Naive B cell (primary cell): ENCODE measurements at regions not wholly inside any gene's neighbourhood (a gene's known extent, or its start where the extent isn't known, plus 50 kb on each side); places are given as distances from the start of the nearest gene placed in this dataset.

Experiments used
- ATAC-seq, 2 donors: fragments of 150-1000 bp; cut with Tn5 transposase; 2 replicates each; pipeline ENCODE4 v1.10.0; 2021; ENCODE audit warnings: low read depth in 2 of 2, mild to moderate bottlenecking in 2 of 2, moderate library complexity in 2 of 2
- DNase-seq: peaks from one replicate; pipeline ENCODE4 v3.0.0; 2022
- H3K27ac Mint-ChIP-seq, 6 donors: one replicate each; pipeline ENCODE4 v1.8.0; 2020 to 2022; ENCODE audit warnings: mild to moderate bottlenecking in 6 of 6, mixed read lengths in 6 of 6, moderate library complexity in 5 of 6, inconsistent platforms in 2 of 6
- H3K27me3 Mint-ChIP-seq, 3 donors: one replicate each; pipeline ENCODE4 v1.8.0; 2021 to 2022; ENCODE audit warnings: mixed read lengths in 3 of 3, mild to moderate bottlenecking in 1 of 3
- H3K36me3 Mint-ChIP-seq, 2 donors: one replicate each; pipeline ENCODE4 v1.8.0; 2020 to 2022; ENCODE audit warnings: mixed read lengths in 2 of 2, inconsistent platforms in 1 of 2, mild to moderate bottlenecking in 1 of 2
- H3K4me1 Mint-ChIP-seq, 3 donors: one replicate each; pipeline ENCODE4 v1.8.0; 2020 to 2022; ENCODE audit warnings: mixed read lengths in 3 of 3, inconsistent platforms in 1 of 3, mild to moderate bottlenecking in 1 of 3, moderate library complexity in 1 of 3
- H3K4me3 Mint-ChIP-seq, 8 donors: one replicate each; pipeline ENCODE4 v1.8.0; 2020 to 2022; ENCODE audit warnings: mild to moderate bottlenecking in 8 of 8, mixed read lengths in 8 of 8, moderate library complexity in 8 of 8, inconsistent platforms in 2 of 8
- H3K9me3 Mint-ChIP-seq, 7 donors: one replicate each; pipeline ENCODE4 v1.8.0; 2020 to 2022; ENCODE audit warnings: mixed read lengths in 7 of 7, mild to moderate bottlenecking in 5 of 7, inconsistent platforms in 2 of 7, moderate library complexity in 1 of 7

DNA sequence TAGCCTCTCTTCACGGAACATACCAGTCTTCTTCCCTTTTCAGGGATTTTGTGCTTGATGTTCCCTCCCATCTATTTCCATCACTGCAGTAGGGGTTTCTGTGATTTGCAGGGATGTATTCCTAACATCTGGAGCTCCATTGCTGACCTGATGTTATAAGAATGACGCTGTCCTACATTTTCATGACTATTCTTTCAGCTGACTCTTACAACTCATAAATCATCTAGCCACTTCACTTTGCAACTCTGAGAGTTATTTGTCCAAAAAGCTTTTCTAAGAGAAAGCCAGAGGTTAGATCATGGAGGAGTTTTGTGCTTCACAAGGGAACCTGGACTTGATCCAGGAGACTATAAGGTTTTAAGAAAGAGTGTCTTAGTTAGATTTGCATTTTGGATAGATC lies 116.6 kb upstream of the FAR2 start:
- DNase-seq (no peak), ATAC-seq (no peak)
- H3K4me3 Mint-ChIP-seq: no peak overlapping the region
- no peaks in the 10 kb centered on the region for H3K9me3 Mint-ChIP-seq
- H3K27me3 Mint-ChIP-seq: peaks cover 4 to 9% (median 6%) of the 10 kb centered on the region in 3 donors
- no peaks in the 10 kb centered on the region for H3K36me3 Mint-ChIP-seq
- H3K4me1 Mint-ChIP-seq: no peaks in the 10 kb centered on the region
- H3K27ac Mint-ChIP-seq: no peak overlapping the region

DNA sequence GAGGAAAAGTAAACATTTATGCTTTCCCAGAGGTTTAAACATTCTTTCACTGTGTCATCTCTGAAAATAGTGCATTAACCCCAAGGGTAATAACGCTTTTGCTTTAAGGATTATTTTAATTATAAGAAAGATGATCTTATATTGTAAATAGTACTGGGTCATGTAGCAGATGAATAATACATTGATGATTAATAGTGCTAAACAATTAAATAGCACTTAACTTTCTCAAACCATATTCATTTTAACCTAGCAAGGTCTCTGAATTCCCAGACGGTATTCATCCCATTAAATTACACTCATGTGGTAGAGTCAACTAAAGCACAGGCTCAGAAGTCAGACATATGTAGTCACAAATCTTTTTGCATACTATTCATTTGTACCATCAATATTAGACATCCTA lies 115.6 kb upstream of the FAR2 start:
- ATAC-seq: no peak
- no peak overlapping the region for H3K4me3 Mint-ChIP-seq
- no peaks in the 10 kb centered on the region for H3K9me3 Mint-ChIP-seq
- H3K27me3 Mint-ChIP-seq: peaks cover 4 to 9% (median 6%) of the 10 kb centered on the region in 3 donors
- no peaks in the 10 kb centered on the region for H3K4me1 Mint-ChIP-seq
- no peak for DNase-seq
- no peaks in the 10 kb centered on the region for H3K36me3 Mint-ChIP-seq
- H3K27ac Mint-ChIP-seq: no peak overlapping the region

DNA sequence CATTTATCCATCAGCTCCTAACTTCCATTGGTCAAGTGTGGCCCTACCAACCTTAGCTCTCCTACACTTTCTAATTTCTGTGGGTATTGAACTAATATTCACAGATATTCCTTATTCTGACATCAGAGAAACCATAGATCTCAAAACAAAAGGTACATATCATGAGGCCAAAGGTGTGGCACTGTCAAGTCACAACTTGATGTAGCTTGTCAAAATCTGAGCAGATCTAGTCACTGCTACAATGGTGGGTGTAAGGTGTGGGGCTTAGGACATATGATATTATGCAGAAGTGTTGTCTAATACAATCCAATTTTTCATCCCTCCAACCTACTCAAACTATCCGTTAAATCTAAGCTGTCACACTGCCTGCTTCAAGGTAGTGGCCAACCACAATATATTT lies 114.0 kb upstream of the FAR2 start:
- DNase-seq (no peak), ATAC-seq (no peak)
- Mint-ChIP-seq H3K4me3 (no peak overlapping the region), H3K4me1 (no peaks in the 10 kb centered on the region), H3K27me3 (peaks cover 4 to 15% (median 6%) of the 10 kb centered on the region in 3 donors), H3K9me3 (peaks cover 0 to 3% (median 0%) of the 10 kb centered on the region in 7 donors), H3K27ac (no peak overlapping the region), H3K36me3 (no peaks in the 10 kb centered on the region)

DNA sequence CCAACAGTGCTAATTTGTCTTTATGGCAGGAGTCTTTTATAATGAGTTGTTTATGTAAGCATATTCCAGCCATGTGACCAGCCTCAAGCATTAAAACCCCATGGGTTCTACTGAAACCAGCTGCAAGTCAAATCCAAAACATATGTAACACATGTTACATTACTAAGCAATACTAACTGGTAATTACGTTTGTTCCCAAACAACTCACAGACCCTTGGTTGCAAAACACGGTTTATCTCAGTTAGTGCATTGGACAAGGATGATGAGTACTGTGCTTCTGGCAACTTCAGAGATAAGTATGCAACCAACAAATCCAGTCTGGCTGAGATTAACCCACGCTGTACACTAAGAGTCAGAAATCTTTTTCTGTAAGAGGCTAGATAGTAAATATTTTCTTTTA lies 110.1 kb upstream of the FAR2 start:
- H3K9me3 Mint-ChIP-seq: peaks cover 0 to 3% (median 0%) of the 10 kb centered on the region in 7 donors
- DNase-seq: no peak
- no peak overlapping the region for H3K4me3 Mint-ChIP-seq
- H3K4me1 Mint-ChIP-seq: no peaks in the 10 kb centered on the region
- no peak for ATAC-seq
- H3K27ac Mint-ChIP-seq: no peak overlapping the region
- peaks cover 4 to 12% (median 11%) of the 10 kb centered on the region in 3 donors for H3K27me3 Mint-ChIP-seq
- no peaks in the 10 kb centered on the region for H3K36me3 Mint-ChIP-seq

DNA sequence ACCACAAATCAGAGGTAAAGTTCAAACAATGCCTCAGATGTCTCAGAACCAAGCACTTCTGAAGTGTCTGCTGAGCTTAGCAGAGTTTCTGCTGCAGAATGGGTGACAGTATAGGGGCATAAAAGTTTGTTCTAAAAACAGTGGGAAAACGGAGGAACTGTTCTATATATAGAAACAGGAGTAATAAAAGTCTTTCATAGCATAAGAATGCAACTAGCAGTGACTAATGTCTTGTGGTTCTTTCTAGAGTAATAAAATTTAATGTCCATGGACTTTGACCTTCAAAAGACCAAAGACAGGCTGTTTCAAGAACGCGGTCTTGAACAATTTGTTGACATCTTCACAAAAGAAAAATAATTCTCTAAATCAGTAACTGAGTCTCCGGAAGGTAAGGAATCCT lies 107.5 kb upstream of the FAR2 start:
- Mint-ChIP-seq H3K4me3 (no peak overlapping the region), H3K36me3 (no peaks in the 10 kb centered on the region), H3K27ac (no peak overlapping the region), H3K27me3 (peaks cover 0 to 13% (median 5%) of the 10 kb centered on the region in 3 donors), H3K9me3 (peaks cover 0 to 3% (median 0%) of the 10 kb centered on the region in 7 donors), H3K4me1 (no peaks in the 10 kb centered on the region)
- no peak for DNase-seq
- ATAC-seq: no peak

DNA sequence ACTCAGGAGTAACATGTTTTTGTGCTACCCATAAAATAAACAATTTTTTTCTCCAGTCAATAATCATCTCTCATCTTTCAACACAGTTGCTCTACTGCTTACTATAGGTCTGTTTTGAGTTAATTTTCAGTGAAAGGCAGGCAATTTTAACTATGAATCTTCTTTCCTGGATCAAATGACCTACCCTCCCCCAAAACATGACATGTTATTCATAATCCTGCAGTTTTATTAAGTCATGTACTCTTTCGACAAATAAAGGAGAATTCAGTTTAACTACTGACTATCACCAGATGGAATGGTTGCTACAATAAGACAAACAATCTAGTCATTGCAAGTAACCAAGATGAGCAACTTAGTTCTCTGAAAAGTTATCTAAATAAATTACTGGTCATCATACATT lies 106.0 kb upstream of the FAR2 start:
- Mint-ChIP-seq H3K9me3 (peaks cover 0 to 3% (median 0%) of the 10 kb centered on the region in 7 donors), H3K4me3 (no peak overlapping the region), H3K27ac (no peak overlapping the region), H3K27me3 (peaks cover 0 to 13% (median 5%) of the 10 kb centered on the region in 3 donors), H3K36me3 (no peaks in the 10 kb centered on the region), H3K4me1 (no peaks in the 10 kb centered on the region)
- DNase-seq: no peak
- ATAC-seq: no peak

DNA sequence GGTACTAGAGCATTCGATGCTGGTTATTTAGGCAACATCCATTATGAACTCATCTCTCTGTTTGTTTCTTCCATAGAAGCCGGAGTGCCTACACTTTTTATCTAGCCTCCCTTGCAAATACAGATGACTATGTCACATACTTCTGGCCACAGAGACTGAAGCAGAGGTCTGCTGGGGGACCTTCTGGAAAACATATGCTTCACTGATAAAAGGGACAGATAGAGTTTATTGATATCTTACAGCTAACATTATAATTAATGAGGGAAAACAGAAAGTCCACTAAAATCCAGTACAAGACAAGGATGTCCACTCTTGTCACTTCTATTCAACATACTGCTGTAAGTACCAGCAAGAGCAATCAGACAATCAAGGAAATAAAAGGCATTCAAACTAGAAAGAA lies 104.3 kb upstream of the FAR2 start:
- Mint-ChIP-seq H3K27me3 (peaks cover 0 to 9% (median 5%) of the 10 kb centered on the region in 3 donors), H3K9me3 (no peaks in the 10 kb centered on the region), H3K36me3 (no peaks in the 10 kb centered on the region), H3K4me3 (no peak overlapping the region), H3K4me1 (no peaks in the 10 kb centered on the region), H3K27ac (no peak overlapping the region)
- no peak for DNase-seq
- ATAC-seq: no peak

DNA sequence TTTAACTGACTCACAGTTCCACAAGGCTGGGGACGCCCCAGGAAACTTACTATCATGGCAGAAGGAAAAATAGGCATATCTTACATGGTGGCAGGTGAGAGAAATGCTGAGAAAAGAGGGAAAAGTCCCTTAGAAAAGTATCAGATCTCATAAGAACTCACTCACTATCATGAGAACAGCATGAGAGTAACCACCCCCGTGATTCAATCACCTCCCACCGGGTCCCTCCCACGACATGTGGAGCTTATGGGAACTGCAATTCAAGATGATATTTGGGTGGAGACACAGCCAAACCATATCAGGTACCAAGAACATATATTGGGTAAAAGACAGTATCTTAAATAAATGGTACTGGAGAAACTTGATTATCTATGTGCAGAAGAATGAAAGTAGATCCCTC lies 100.3 kb upstream of the FAR2 start:
- peaks cover 0 to 4% (median 0%) of the 10 kb centered on the region in 7 donors for H3K9me3 Mint-ChIP-seq
- no peaks in the 10 kb centered on the region for H3K4me1 Mint-ChIP-seq
- DNase-seq (no peak), ATAC-seq (no peak)
- no peak overlapping the region for H3K27ac Mint-ChIP-seq
- no peaks in the 10 kb centered on the region for H3K36me3 Mint-ChIP-seq
- H3K4me3 Mint-ChIP-seq: no peak overlapping the region
- peaks cover 0 to 3% (median 0%) of the 10 kb centered on the region in 3 donors for H3K27me3 Mint-ChIP-seq

DNA sequence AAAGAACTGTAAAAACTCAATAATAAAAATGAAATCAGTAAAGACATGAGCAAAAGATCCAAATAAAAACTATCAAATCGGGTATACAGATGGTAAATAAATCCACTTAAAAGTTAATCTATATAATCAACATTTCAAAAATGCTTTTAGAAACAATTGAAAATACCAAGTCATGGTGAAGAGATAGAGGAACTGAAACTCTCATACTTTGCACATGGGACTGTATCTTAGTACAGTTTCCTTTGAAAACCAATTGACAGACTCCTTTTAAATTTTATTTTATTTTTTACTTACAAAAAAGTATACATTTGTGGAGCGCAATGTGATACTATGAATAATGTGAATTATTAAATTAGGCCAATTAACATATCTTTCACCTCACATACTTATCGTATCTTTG lies 98.6 kb upstream of the FAR2 start:
- H3K27me3 Mint-ChIP-seq: no peaks in the 10 kb centered on the region
- no peaks in the 10 kb centered on the region for H3K36me3 Mint-ChIP-seq
- no peak overlapping the region for H3K4me3 Mint-ChIP-seq
- ATAC-seq (no peak), DNase-seq (no peak)
- no peak overlapping the region for H3K27ac Mint-ChIP-seq
- no peaks in the 10 kb centered on the region for H3K4me1 Mint-ChIP-seq
- peaks cover 0 to 4% (median 0%) of the 10 kb centered on the region in 7 donors for H3K9me3 Mint-ChIP-seq

DNA sequence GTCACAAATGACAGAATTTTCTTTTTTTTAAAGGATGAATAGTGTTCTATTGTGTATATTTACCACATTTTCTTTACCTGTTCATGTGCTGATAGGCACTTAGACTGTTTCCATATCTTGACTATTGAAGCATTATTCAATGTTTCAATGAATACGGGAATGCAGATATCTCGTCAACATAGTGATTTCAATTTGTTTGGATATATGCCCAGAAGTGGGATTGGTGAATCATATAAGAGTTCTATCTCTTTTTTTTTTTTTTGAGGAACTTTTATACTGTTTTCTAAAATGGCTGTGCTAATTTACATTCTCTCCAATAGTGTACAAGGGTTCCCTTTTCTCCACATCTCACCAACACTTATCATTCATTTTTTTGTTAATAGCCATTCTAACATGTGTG lies 97.9 kb upstream of the FAR2 start:
- H3K4me1 Mint-ChIP-seq: no peaks in the 10 kb centered on the region
- no peak overlapping the region for H3K4me3 Mint-ChIP-seq

DNA sequence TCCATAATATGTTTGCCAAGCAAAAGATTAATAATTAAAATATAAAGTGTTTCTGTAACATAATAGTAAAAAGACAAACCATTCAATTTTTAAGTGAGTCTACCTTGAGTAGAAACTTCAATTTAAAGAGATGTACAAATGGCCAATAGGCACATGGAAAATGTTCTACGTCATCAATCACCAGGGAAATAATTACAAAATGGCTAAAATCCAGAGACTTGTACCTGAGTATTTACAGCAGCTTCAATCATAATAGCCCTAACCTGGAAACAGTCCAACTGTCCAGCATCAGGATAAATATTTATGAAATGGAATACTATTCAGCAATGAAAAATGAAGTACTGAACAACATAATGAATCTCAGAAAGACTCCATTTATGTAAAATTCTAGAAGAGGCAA lies 95.5 kb upstream of the FAR2 start:
- Mint-ChIP-seq H3K27me3 (no peaks in the 10 kb centered on the region), H3K9me3 (peaks cover 0 to 4% (median 0%) of the 10 kb centered on the region in 7 donors), H3K4me1 (no peaks in the 10 kb centered on the region), H3K27ac (no peak overlapping the region), H3K4me3 (no peak overlapping the region), H3K36me3 (no peaks in the 10 kb centered on the region)
- DNase-seq (no peak), ATAC-seq (no peak)

More for the DNA sequence above, 97.9 kb upstream of the FAR2 start:
- ATAC-seq: no peak
- DNase-seq: no peak
- peaks cover 0 to 4% (median 0%) of the 10 kb centered on the region in 7 donors for H3K9me3 Mint-ChIP-seq
- H3K36me3 Mint-ChIP-seq: no peaks in the 10 kb centered on the region
- no peak overlapping the region for H3K27ac Mint-ChIP-seq
- H3K27me3 Mint-ChIP-seq: no peaks in the 10 kb centered on the region

DNA sequence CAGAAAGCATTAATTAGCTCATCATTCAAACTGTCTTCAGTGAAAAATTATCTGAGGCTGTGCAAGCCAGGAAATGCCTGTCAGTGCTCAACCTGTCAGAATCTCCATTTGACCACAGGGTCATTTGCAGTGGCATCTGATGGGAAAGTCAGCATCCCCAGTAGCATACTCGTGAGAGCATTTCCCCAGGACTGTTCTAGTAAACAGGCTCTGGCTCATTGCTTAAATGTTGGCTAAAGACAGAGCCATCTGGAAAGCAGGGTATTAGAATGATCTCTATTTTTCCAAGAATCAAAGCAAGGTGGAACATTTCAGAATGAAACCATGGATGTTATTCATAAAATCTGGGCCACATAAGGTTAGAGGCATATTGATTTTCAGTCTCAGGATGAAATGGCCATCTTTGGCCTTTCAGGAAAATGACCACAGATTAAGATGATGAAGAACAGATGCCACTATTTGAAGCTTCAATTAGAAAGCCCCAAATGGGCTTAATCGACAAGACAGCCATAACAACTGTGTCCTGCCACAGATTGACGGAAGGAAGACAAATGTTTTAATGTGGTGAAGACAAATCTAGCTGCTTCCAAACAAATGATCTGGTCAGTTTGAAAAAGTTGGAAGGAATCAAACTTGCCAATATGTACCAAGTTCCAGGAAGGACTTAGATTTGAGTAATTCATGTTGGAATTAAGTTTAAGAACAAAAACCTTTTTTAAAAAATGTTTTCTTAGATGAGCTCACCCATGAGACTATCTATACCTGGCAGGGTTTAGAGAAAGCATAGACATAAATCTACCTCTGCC lies 94.0 kb upstream of the FAR2 start:
- no peak overlapping the region for H3K27ac Mint-ChIP-seq
- H3K4me3 Mint-ChIP-seq: no peak overlapping the region
- no peaks in the 10 kb centered on the region for H3K4me1 Mint-ChIP-seq
- ATAC-seq: no peak
- no peaks in the 10 kb centered on the region for H3K27me3 Mint-ChIP-seq
- H3K36me3 Mint-ChIP-seq: no peaks in the 10 kb centered on the region
- no peak for DNase-seq
- peaks cover 0 to 4% (median 0%) of the 10 kb centered on the region in 7 donors for H3K9me3 Mint-ChIP-seq

DNA sequence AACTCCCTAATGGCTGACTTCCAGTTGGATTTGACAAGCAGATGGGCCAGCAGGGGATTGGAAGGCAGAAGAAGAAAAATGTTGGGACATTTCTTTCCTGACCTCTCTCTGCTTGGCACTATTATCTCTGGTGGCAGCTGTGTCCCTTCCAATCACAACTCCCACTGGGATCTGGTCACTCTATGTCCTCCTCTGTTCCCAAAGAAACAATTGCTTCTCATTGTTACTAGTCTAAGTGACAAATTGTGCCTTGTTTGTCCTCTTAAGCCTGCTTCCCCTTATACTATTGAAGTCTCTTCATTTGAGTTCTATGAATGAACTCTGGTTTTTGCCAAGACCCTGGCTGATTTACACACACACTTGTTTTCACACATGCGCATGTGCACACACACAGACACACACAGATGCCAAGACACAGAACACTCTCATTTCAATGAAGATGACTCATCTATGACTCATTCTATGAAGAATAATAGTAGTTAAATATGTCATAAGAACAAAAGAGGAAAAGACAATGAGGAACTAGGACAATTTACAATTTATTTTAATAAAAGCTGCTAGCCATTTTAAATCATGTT lies 83.0 kb upstream of the FAR2 start:
- Mint-ChIP-seq H3K4me1 (no peaks in the 10 kb centered on the region), H3K36me3 (no peaks in the 10 kb centered on the region), H3K27me3 (peaks cover 0 to 18% (median 14%) of the 10 kb centered on the region in 3 donors), H3K4me3 (no peak overlapping the region), H3K9me3 (peaks cover 0 to 6% (median 3%) of the 10 kb centered on the region in 7 donors), H3K27ac (no peak overlapping the region)
- ATAC-seq: no peak
- DNase-seq: no peak

DNA sequence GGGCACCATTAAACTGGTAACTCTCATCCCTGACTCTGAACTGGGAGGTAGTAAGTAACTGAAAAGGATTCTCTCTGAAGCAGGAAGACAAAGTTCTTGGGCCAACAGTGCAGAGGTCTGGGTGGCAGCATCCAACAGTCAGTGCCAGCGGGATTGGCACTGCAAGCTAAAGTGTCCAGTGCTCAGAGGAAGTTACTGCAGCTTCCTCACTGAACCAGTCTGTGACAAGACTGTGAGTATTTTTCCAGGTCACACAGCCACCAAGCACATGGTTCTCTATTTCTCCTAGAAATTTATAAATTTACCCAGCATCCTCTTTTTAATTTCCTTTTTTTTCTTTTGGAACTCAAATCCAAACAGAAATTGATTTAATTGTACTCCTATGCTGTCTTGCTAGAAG lies 81.6 kb upstream of the FAR2 start:
- no peaks in the 10 kb centered on the region for H3K36me3 Mint-ChIP-seq
- no peak for ATAC-seq
- no peak for DNase-seq
- H3K27ac Mint-ChIP-seq: no peak overlapping the region
- H3K4me3 Mint-ChIP-seq: no peak overlapping the region
- H3K4me1 Mint-ChIP-seq: no peaks in the 10 kb centered on the region
- H3K9me3 Mint-ChIP-seq: no peaks in the 10 kb centered on the region
- H3K27me3 Mint-ChIP-seq: peaks cover 0 to 14% (median 14%) of the 10 kb centered on the region in 3 donors
